Ramos (cell line): ENCODE measurements at regions not wholly inside any gene's neighbourhood (a gene's known extent, or its start where the extent isn't known, plus 50 kb on each side); places are given as distances from the start of the nearest gene placed in this dataset.

Source experiments
- in situ Hi-C: fragments of 300-500 bp; cut with MboI; formaldehyde crosslinking; loops from one replicate; pipeline ENCODE4 v1.14.3; 2022; ENCODE audit warnings: low sequenced_read_pairs; ENCODE audit not compliant: unreplicated experiment

DNA sequence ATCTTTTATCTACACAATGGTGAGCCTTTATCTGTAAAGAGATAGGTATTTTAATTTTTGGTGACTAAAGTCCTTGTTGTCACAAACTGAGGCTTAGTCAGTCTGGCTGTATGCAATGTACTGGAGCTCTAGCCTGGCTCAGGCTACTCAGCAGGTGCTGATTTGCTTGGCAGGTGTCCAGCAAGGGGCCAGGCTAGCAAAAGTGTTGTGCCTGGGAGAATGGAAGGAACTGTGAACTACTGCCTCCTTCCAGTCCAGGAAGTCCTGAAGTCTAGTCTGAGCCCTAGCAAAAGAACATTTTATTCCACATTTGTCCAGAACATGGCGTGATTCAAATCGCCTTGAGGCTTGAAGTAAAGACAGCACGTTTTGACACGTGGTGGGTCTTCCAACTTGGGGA lies 260.5 kb downstream of the CCDC85A start:
- in situ Hi-C loops, result no loop called here

DNA sequence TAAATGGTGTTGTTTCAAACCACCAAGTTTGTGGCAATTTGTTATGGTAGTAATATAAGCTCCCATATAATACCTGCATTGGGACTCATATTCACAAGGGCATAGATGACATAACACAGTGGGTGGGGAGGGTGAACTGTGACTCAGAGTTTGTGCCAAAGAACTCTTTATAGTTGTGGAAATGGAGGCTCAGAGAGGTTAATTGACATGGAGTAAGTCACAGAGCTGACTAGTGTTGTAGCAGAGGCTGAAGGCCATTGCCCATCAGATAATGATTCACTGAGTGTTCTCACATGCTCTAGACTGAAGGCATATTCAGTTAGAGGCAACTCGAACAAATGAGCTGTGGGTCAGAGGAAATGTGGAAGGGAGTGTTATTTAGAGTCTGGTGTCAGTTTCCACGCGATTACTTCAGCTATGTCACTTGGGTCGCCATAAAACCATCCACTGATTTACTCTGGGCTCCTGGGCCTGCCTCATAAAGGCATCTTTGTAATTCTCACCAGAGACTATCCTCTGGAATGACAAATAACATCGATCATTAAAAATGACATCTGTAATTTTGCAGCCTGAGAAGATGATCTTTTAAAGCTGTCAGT lies 264.7 kb downstream of the CCDC85A start:
- in situ Hi-C loops, result no loop called here

DNA sequence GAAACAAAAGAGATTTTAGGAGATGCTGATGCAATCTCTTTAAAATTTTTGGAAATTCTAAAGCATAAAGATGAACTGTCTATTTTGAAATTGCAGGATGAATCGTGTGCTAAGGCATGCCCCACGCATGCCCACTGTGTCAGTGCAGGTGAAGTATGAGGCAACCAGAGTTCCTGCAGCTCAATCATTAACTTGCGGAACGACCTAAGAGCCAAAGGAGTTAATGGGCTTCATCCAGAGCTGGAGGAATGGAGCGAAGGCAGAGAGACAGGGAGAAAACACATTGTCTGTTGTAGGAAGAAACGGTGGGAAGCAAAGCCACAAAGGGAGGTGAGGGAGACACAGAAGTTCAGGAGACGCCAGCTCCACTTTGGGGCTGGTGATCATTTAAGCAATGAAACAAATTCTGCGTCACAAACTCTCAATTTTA lies 265.2 kb downstream of the CCDC85A start:
- in situ Hi-C loops, result no loop called here

DNA sequence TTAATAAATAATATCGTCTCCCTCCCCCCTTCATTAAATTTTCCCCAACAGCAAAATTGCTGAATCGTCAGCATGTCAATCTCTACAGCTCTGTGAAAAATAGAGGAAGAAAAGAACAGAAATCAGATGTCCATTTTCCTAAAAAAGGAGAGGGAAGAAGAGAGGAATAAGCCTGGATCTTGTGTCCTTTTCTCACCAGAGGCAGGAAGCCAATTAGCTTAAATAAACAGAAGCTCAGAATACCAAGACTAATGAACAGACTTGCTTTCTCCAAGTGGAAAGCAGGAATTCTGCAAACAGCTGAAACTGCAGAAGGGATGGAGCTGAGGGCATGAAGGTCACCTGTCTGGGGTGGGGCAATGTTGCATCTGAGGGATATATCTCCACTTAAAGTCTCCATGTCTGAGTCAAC lies 265.7 kb downstream of the CCDC85A start:
- in situ Hi-C loops, result no loop called here

DNA sequence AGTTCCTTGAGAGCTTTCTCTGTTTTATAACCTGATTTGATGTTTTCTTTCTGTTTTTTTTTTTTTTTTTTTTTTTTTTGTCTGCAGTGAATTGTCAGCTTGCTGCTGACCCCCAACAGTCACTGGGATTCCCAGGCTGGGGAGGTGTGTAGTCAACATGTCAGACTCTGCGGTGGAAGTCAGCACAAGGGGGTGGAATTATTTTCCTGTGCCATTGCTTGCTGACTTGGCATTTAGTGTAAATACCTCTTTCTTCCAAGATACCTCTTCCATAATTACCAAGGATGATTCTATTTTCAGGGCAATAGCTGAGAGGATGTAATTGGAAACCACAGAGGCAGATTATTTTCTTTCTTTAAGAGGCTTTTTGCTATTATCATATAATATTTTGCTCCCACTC lies 266.3 kb downstream of the CCDC85A start:
- in situ Hi-C loops, result no loop called here

DNA sequence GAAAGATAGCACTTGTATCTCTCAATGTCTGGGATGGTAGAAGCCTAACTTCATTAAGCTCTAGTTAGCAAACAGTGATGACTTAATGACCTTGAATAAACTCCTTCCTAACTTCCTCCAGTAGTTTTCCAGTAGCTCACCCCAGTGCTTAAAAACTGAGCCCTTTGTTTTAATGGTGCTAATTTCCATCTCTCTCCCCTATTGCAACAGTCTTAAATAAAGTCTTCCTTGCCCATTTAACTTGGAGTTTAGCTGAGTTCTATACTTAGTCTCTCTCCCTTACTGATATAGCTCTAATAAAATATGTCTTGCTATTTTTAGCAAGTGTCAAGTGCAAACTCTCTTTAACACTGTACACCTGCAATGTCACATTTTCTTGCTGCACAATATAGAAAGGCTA lies 267.0 kb downstream of the CCDC85A start:
- in situ Hi-C loops, result no loop called here

DNA sequence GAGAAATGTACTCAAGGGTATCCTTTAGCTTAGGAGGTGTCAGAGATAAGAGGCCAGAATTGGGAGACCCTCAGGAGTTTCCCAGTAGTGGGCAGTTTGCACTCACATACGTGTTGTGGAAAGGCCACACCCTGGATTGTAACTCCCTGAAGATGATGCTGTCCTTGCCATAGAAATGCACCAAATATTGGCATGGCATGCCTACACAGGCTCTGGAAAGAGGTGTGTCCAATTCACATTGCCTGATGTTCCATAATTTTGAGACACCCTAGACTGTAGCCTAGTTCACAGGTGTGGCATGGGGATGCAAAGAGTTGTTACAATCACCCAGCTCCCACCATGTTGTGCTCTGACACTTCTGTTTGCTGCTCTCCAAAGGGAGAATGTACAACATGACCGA lies 271.9 kb downstream of the CCDC85A start:
- in situ Hi-C loops, result no loop called here

DNA sequence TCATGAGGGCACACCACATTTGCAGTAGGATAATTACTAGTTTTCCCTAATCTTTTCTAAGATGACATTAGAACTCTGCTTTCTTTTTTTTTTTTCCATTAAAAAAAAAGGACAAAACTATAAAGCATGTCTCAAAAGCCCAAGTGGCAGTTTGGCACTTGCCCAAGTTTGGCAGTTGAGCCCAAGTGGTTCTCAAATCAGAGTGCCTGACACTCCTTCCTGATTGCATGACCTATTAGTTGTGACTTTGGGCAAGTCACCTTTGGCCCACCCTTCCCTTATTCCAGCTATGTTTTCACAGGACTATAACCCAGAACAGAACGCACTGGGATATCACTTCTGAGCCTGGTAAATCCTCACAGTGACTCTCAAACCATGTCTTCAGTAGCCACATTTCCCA lies 273.0 kb downstream of the CCDC85A start:
- in situ Hi-C loops, result no loop called here

DNA sequence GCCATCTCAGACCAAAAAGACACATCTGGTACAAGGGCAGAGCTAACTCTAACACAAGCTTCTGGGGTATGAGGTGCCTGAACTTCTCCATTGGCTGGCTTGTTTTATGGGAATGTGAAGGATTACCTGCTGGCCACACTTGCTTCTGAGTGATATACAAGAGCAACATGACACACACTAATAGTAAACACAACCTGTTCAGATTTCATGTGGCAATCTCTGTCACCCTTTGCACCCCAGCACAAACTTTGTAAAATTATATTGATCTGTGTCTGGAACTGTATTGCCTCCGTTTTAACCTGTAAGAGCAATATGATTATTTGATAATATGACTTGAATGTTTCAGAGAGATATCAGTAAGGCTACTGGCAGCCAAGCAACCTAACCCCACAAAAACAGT lies 276.7 kb downstream of the CCDC85A start:
- in situ Hi-C loops, result no loop called here

DNA sequence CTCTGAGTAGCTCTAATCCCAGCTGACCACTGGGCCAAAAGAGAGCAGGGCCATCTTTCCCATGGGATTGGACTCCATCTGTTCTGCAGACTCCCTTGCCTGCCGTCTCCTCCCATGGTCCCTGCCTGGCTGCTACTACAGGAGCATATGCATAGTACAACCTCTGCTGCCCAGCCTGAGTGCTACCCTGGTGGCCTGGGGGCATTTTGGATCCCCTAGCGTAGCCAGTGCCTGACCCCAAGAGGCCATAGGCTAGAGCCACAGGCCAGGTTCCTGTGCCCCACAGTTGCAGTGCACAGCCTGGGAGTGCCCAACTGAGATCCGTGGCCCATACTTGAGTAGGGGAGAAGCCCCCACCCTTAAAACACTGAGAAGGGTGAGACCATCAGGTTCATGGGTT lies 280.3 kb downstream of the CCDC85A start:
- in situ Hi-C loops, result no loop called here

DNA sequence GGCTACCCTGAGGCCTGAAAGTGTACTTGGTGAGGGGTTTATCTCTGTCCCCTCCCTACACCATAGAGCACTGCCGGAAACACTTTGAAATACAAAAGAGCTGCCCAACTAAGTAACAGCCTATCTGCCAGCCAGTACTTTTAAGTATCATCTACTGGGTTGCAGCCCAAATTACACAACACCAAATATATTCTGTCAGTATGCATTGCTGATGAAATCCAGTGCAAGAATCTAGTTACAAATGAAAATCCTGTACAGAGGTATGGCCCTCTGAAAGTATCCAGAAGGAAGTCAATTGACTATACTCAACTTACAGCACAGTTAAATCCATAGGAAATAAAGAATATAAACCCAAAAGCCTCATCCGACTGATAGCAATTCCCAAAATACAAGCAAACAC lies 280.8 kb downstream of the CCDC85A start:
- in situ Hi-C loops, result no loop called here

DNA sequence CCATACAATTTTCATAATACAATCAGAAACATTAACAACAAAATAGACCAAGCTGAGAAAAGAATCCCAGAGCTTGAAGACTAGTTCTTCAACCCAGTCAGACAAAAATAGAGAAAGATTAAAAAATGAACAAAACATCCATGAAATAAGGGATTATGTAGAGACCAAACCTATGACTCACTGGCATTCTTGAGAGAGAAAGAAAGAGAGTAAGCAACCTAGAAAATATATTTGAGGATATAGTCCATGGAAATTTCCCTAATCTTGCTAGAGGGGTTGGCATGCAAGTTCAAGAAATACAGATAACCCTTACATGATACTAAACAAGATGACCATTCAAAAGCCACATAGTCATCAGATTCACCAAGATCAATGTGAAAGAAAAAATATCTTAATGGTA lies 281.7 kb downstream of the CCDC85A start:
- in situ Hi-C loops, result no loop called here

DNA sequence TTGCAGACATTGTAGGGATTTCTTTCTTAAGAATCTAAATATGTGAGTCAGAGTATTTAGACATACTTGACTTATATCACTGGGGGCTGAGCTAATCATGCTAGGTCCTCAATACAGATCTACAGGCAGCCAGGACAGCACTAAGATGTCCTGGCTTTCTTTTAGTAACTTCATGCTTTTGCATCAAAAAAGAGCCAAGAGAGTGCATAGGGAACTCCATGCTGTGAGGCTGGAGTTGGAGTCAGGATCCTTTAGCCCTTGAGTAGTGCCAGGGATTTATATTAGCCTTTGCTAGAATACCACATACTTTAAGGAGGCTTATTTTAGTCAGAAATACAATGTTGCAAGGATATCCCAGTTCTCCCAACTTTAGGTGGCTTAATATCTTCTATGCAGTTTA lies 289.7 kb downstream of the CCDC85A start:
- in situ Hi-C loops, result no loop called here

DNA sequence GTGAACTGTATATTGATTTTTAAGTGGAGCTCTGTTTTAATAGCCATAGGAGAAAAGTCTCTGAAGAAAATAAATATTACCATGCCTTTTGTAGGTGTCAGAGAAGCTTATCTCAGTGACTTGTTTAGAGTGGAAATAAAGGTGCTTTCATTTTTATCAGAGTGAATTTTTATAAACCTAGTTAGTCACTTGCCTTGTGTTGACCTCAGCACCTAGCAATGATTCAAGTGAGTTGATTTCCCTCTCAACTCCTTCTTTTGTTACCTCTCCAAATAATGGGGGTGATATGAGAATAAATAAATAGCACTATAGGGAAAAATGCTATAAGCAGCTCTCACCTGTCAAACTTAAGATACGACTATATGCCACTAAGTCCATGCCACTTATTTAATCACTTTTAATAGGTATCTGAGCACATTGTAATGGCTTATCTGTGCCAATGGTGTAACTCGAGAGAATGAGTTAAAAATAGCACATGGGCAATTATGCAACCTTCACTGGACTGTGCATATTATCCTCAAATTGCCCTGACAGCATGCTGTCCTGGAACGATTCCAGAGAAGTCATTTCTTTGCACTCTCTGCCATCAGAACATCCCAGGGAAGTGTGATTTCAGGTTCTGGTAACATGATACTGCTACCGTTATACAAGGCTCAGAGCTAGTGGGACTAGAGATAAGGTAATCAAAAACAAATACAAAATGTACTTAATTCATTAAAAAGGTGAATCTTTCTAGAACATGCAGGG lies 290.8 kb downstream of the CCDC85A start:
- in situ Hi-C loops, result no loop called here

DNA sequence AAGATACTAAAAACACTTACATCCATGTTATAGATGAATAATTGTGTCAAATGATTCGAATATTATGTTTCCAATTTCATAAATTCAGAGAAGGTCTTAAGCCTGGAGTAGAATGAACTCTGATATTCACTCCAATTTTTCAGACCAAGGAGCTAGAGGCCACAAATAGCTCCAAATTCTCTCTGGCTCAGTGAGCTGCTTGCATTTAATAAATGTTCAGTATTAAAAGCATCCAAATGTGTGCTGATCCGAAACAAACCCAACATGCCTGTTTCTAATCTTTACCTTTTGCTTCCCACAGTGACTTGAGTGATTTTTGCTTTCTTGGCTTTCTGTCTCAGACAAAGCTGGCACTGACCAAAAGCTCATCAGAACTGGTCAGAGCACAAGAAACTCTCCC lies 291.4 kb downstream of the CCDC85A start:
- in situ Hi-C loops, result no loop called here

DNA sequence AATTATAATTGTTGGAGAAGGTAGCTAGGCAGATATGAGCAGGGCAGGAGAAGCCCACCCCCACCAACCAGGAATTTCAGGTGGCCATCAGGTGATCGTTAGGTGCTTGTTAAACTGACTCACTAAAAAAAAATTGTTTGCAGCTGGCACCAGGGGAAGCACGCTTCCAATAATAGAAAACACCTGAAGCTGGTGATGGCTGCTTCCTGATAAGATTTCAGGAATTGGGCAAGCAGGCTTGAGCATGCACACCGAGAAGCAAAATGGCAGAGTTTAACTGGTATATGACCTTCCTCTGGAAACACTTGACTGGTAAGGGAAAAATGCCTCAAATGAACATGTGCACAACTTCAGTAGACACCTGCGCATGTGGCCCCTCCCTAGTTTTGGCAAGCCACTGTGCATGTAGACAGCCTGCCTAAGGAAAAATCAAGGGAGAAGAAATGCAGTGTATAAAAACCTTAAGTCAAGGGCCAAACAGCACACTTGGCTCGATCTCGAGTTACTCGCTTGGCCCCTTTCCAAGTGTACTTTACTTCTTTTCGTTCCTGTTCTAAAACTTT lies 292.8 kb downstream of the CCDC85A start:
- in situ Hi-C loops, result no loop called here

DNA sequence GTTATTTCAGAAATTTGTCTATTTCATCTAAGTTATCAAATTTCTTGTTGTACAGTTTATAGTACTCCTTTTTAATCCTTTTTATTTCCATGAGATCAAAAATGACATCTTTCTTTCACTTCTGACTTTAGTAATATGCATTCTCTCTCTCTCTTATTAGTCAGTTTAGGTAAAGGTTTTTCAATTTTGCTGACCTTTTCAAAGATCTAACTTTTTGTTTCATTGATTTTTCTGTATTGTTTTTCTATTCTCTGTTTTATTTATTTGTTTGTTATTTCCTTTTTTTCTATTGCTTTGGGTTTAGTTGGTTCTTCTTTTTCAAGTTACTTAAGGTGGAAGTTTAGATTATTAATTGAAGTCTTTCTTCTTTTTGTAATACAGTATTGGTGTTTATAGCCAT lies 294.2 kb downstream of the CCDC85A start:
- in situ Hi-C loops, result no loop called here

DNA sequence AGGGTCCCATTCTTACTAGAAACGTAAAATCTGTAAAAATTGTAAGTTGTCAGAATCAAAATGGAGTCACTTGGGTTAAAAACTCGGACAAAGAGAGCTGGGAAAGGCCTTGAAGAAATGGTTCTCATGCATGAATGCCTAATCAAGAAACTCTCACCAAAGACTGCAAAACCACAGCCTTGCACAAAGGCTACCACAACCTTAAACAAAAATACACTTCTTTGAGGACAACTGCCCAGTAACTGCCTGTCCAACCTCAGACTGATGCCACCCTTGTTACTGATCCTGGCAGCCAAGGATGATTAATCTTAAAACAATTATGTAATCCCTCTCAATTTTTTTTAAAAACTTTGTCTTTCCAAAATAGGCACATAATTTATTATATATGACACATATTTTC lies 299.3 kb downstream of the CCDC85A start:
- in situ Hi-C loops, result no loop called here

DNA sequence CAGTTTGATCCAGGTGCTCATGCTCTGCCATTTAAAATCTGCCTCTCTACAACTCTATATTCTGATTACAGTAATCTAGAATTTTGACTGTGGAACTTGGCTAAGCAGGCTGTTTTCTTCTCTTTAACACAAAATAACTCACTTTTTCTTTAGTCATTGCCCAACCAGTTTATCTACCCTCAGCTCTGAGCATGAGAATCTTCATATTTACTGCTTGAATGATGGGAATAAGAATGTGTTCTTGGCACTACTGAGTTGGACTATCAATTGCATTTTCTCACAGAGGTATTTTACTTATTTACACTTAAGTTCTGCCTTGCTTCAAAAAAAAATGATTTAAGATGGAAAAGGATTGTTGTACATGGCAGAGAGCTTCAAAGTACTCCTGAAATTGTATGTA lies 301.1 kb downstream of the CCDC85A start:
- in situ Hi-C loops, result no loop called here

DNA sequence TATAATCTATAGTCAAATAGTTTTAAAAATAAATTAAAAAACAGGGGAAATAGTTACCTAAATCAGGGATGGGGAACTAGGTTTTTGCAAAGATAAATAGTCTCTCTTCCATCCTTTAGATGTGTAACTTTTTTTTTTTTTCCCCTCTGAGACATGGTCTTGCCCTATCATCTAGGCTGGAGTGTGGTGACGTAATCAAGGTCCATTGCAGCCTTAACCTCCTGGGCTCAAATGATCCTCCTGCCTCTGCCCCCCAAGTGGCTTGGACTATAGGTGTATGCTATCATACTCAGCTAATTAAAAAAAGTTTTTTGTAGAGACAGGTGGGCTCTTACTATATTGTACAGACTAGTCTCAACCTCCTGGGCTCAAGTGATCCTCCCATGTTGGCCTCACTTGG lies 316.5 kb downstream of the CCDC85A start:
- in situ Hi-C loops, result no loop called here

DNA sequence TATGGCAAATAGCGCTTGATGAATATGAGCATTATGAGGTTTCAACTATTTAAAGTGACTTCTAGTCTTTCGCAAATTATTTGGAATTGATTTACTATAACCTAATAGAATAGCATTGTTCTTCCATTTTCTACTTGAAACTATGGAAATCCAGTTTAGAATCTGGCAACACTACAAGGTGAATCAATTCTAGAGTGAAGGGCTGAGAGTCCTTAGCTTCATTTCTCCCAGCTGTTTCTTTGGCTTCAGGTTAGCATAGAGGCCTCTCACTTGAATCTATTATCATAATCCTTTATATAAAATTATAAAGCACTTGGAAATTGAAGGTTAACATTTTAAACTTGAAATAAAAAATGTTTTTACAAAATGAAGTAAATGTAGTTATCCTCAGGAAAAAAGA lies 318.8 kb downstream of the CCDC85A start:
- in situ Hi-C loops, result no loop called here

DNA sequence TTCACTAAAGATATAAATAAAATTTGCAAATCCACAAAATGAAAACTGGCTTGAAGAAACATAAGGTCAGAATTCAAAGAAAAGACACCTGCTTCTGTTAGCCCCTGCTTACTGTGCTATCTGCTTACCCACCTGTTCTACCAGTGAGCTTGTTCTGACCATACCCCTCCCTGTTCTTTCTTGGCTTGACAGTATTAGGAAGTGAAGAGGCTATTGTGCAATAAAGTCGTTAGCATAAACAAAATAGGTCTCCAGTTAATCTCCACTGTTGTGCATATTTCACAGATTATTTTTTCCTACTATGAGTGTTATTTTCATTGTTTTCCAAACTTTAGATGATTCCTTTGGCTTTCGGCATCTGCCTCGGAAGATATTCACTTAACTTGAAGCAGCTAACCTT lies 322.1 kb downstream of the CCDC85A start:
- in situ Hi-C loops, result no loop called here
